ENCODE measurements at regions not wholly inside any gene's neighbourhood (a gene's known extent, or its start where the extent isn't known, plus 50 kb on each side); places are given as distances from the start of the nearest gene placed in this dataset.

GRCh38 chr2:105454801-105455485 is 56.1 kb upstream of the FHL2 start:
- peak; percentile 59 for DNase-seq (ENCODE audit: low read depth)

GRCh38 chr2:105451571-105452166 is 52.8 kb upstream of the FHL2 start:
- no peak for DNase-seq (ENCODE audit: low read depth)
- no peak overlapping the region for H3K4me3 ChIP-seq (ENCODE audit: low read depth, low read length)
- TF ChIP-seq MAX (IDR thresholded peaks at IDR 0.05; ENCODE audit: low read depth, low read length) (no peak), MYC (IDR thresholded peaks at IDR 0.05; ENCODE audit: low read depth, low read length) (no peak), CTCF (IDR thresholded peaks at IDR 0.05; ENCODE audit: low read depth, low read length) (no peak), POLR2A (IDR thresholded peaks at IDR 0.05; ENCODE audit: extremely low read depth, insufficient read length) (no peak)

More at GRCh38 chr2:105454801-105455485, 56.1 kb upstream of the FHL2 start:
- no peak overlapping the region for H3K4me3 ChIP-seq (ENCODE audit: low read depth, low read length)
- TF ChIP-seq CTCF (IDR thresholded peaks at IDR 0.05; ENCODE audit: low read depth, low read length): peak; percentile 58
- TF ChIP-seq MYC (IDR thresholded peaks at IDR 0.05; ENCODE audit: low read depth, low read length): no peak
- no peak for TF ChIP-seq POLR2A (IDR thresholded peaks at IDR 0.05; ENCODE audit: extremely low read depth, insufficient read length)
- no peak for TF ChIP-seq MAX (IDR thresholded peaks at IDR 0.05; ENCODE audit: low read depth, low read length)

GRCh38 chr2:105450471-105450870 is 51.6 kb upstream of the FHL2 start:
- no peak overlapping the region for H3K4me3 ChIP-seq (ENCODE audit: low read depth, low read length)
- no peak for DNase-seq (ENCODE audit: low read depth)
- no peak for TF ChIP-seq MAX (IDR thresholded peaks at IDR 0.05; ENCODE audit: low read depth, low read length)
- TF ChIP-seq CTCF (IDR thresholded peaks at IDR 0.05; ENCODE audit: low read depth, low read length): no peak
- TF ChIP-seq POLR2A (IDR thresholded peaks at IDR 0.05; ENCODE audit: extremely low read depth, insufficient read length): no peak
- TF ChIP-seq MYC (IDR thresholded peaks at IDR 0.05; ENCODE audit: low read depth, low read length): no peak

- TF ChIP-seq CTCF (IDR thresholded peaks at IDR 0.05; ENCODE audit: low read depth, low read length) (no peak), MYC (IDR thresholded peaks at IDR 0.05; ENCODE audit: low read depth, low read length) (no peak), MAX (IDR thresholded peaks at IDR 0.05; ENCODE audit: low read depth, low read length) (no peak), POLR2A (IDR thresholded peaks at IDR 0.05; ENCODE audit: extremely low read depth, insufficient read length) (no peak)
- no peak for DNase-seq (ENCODE audit: low read depth)
- no peak overlapping the region for H3K4me3 ChIP-seq (ENCODE audit: low read depth, low read length)
Observed at GRCh38 chr2:105449076-105449475, 50.2 kb upstream of the FHL2 start.

Data from NB4 (cell line).